SK-N-MC (cell line): ENCODE measurements at regions not wholly inside any gene's neighbourhood (a gene's known extent, or its start where the extent isn't known, plus 50 kb on each side); places are given as distances from the start of the nearest gene placed in this dataset.

Source experiments
- EZH2 ChIP-seq: fragments of 200-600 bp; sonication (generic); IDR thresholded peaks from one replicate; pipeline ENCODE4 v1.6.1; 2017; ENCODE audit warnings: antibody characterized with exemption
- FOXP2 ChIP-seq: optimal IDR thresholded peaks from 2 replicates; pipeline ENCODE3; 2011; ENCODE audit warnings: mild to moderate bottlenecking, moderate library complexity; ENCODE audit not compliant: insufficient read depth; ENCODE audit errors: extremely low read length, control extremely low read depth
- POLR2AphosphoS5 ChIP-seq: IDR thresholded peaks from 2 replicates; pipeline ENCODE4 v1.6.1; 2012; ENCODE audit warnings: mild to moderate bottlenecking, low read depth, low read length, borderline replicate concordance

DNA sequence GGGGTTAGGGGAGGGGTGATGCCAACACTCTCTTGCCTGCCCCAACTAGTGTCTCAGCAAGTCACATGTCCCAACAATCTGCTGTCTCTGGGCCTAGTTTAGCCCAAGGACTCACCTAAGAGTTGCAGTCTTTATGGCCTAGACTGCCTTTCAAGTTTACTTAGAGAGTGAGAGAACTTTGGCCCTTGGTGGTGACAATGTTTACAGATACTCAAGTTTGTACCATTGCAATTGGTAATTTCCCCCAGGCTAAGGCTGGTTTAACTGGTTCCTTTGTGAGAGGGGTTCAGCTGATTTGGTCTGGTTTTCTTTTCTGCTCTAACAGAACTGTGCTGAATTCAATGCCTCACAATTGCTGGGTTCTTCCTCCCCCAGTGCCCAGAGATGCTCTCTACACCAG is 1279.9 kb upstream of the EYS start:
- TF ChIP-seq EZH2 (no peak), POLR2AphosphoS5 (no peak), FOXP2 (no peak)
